IMR-90 (cell line): ENCODE measurements at regions not wholly inside any gene's neighbourhood (a gene's known extent, or its start where the extent isn't known, plus 50 kb on each side); places are given as distances from the start of the nearest gene placed in this dataset.

Experiments used
- ATAC-seq: fragments of 200-7000 bp; cut with Tn5 transposase; 2 replicates; pipeline ENCODE4 v1.9.1; 2020; ENCODE audit warnings: low read depth, mild to moderate bottlenecking, moderate library complexity
- BruUV-seq: library from RNA; stranded (reverse); fragments of 400-500 nt; replicated peaks from 2 replicates; lab custom pipeline; 2021; lab: Mats Ljungman, UMichigan
- CTCF ChIA-PET: fragments of 300-600 bp; formaldehyde crosslinking; extraction: SDS; loops from one replicate; lab custom pipeline; 2021; ENCODE audit warnings: antibody characterized with exemption; lab: Yijun Ruan, JAX
- POLR2A ChIA-PET: fragments of 300-600 bp; sonication (Branson Sonifier 250); formaldehyde crosslinking; loops from one replicate; lab custom pipeline; 2022; ENCODE audit warnings: antibody characterized with exemption; ENCODE audit not compliant: unreplicated experiment; lab: Charles Lee
- DNase-seq: peaks from one replicate; pipeline ENCODE4 v3.0.0; 2013
- H2AFZ ChIP-seq: replicated peaks from 2 replicates; pipeline ENCODE3; 2013; ENCODE audit warnings: low read length, mild to moderate bottlenecking; ENCODE audit not compliant: poor library complexity
- H2AK5ac ChIP-seq: 2 replicates; pipeline ENCODE4 v1.6.1; 2013; ENCODE audit warnings: low read depth, low read length, inconsistent platforms
- H2AK9ac ChIP-seq: replicated peaks from 2 replicates; pipeline ENCODE3; 2013; ENCODE audit warnings: mild to moderate bottlenecking, low read depth, low read length, moderate library complexity; ENCODE audit not compliant: poor library complexity
- H2BK120ac ChIP-seq: 2 replicates; pipeline ENCODE4 v1.6.1; 2013; ENCODE audit warnings: low read depth, low read length, inconsistent platforms
- H2BK15ac ChIP-seq: 3 replicates; pipeline ENCODE4 v1.6.1; 2013; ENCODE audit warnings: low read depth, low read length, inconsistent platforms
- H2BK20ac ChIP-seq: 2 replicates; pipeline ENCODE4 v1.6.1; 2013; ENCODE audit warnings: low read depth, mild to moderate bottlenecking, inconsistent platforms, low read length, moderate library complexity
- H2BK5ac ChIP-seq: 2 replicates; pipeline ENCODE4 v1.6.1; 2013; ENCODE audit warnings: mild to moderate bottlenecking, low read depth, low read length, inconsistent platforms; ENCODE audit not compliant: poor library complexity, severe bottlenecking
- H3K14ac ChIP-seq: replicated peaks from 2 replicates; pipeline ENCODE4 v1.6.1; 2013; ENCODE audit warnings: low read depth, low read length, inconsistent platforms
- H3K18ac ChIP-seq: 2 replicates; pipeline ENCODE4 v1.6.1; 2013; ENCODE audit warnings: low read depth, low read length, control low read depth
- H3K23ac ChIP-seq: 2 replicates; pipeline ENCODE4 v1.6.1; 2013; ENCODE audit warnings: low read depth, low read length, inconsistent platforms
- H3K27ac ChIP-seq: 2 replicates; pipeline ENCODE4 v1.5.1; 2013; ENCODE audit warnings: mild to moderate bottlenecking, control low read depth, low read length; ENCODE audit not compliant: insufficient read depth
- H3K27me3 ChIP-seq: 2 replicates; pipeline ENCODE4 v1.6.1; 2013; ENCODE audit warnings: low read length; ENCODE audit not compliant: control insufficient read depth, insufficient read depth
- H3K36me3 ChIP-seq: 2 replicates; pipeline ENCODE4 v1.6.1; 2013; ENCODE audit warnings: low read length, mixed read lengths; ENCODE audit not compliant: control insufficient read depth, insufficient read depth
- H3K4ac ChIP-seq: 2 replicates; pipeline ENCODE4 v1.6.1; 2013; ENCODE audit warnings: low read depth, low read length, inconsistent platforms
- H3K4me1 ChIP-seq: 2 replicates; pipeline ENCODE4 v1.6.1; 2013; ENCODE audit warnings: low read length, mixed read lengths; ENCODE audit not compliant: control insufficient read depth, insufficient read depth
- H3K4me2 ChIP-seq: 2 replicates; pipeline ENCODE4 v1.6.1; 2013; ENCODE audit warnings: low read depth, mild to moderate bottlenecking, control low read depth, low read length, moderate library complexity
- H3K4me3 ChIP-seq: 2 replicates; pipeline ENCODE4 v1.5.1; 2013; ENCODE audit warnings: low read depth, mild to moderate bottlenecking, control low read depth, low read length, moderate library complexity; ENCODE audit not compliant: insufficient read depth
- H3K56ac ChIP-seq: 2 replicates; pipeline ENCODE4 v1.6.1; 2013; ENCODE audit warnings: low read length, inconsistent platforms; ENCODE audit not compliant: insufficient read depth; ENCODE audit errors: extremely low read depth
- H3K79me1 ChIP-seq, 2 experiments: 2 replicates each; pipeline ENCODE4 v1.6.1; 2013; ENCODE audit warnings: low read length in 2 of 2, inconsistent platforms in 1 of 2, low read depth in 1 of 2
- H3K9ac ChIP-seq: 2 replicates; pipeline ENCODE4 v1.6.1; 2013; ENCODE audit warnings: low read depth, low read length, control low read depth
- H3K9me1 ChIP-seq: 2 replicates; pipeline ENCODE4 v1.6.1; 2013; ENCODE audit warnings: low read length, inconsistent platforms; ENCODE audit not compliant: insufficient read depth
- H3K9me3 ChIP-seq: 2 replicates; pipeline ENCODE4 v1.6.1; 2013; ENCODE audit warnings: low read length; ENCODE audit not compliant: control insufficient read depth, insufficient read depth
- H4K20me1 ChIP-seq: 2 replicates; pipeline ENCODE4 v1.6.1; 2013; ENCODE audit warnings: low read length, inconsistent platforms; ENCODE audit not compliant: insufficient read depth
- H4K5ac ChIP-seq: 2 replicates; pipeline ENCODE4 v1.6.1; 2013; ENCODE audit warnings: mild to moderate bottlenecking, low read depth, low read length, control low read depth
- H4K8ac ChIP-seq, 2 experiments: 2 replicates each; pipeline ENCODE4 v1.6.1; 2013; ENCODE audit warnings: low read depth in 2 of 2, low read length in 2 of 2, control low read depth in 1 of 2, inconsistent platforms in 1 of 2
- H4K91ac ChIP-seq: 2 replicates; pipeline ENCODE4 v1.6.1; 2013; ENCODE audit warnings: low read depth, low read length, inconsistent platforms; ENCODE audit not compliant: insufficient read depth
- BHLHE40 ChIP-seq: fragments of 150-350 bp; IDR thresholded peaks from 2 replicates; pipeline ENCODE4 v1.6.1; 2016; ENCODE audit warnings: mild to moderate bottlenecking, low read depth, low read length
- CTCF ChIP-seq: conservative IDR thresholded peaks from 2 replicates; pipeline ENCODE4 v1.5.1; 2012; ENCODE audit warnings: mild to moderate bottlenecking, low read depth, low read length, improper control_type of control experiment
- MAFK ChIP-seq: IDR thresholded peaks from 2 replicates; pipeline ENCODE4 v1.6.1; 2012; ENCODE audit warnings: low read depth, low read length, improper control_type of control experiment
- MAZ ChIP-seq: IDR thresholded peaks from 2 replicates; pipeline ENCODE4 v1.6.1; 2012; ENCODE audit warnings: low read depth, mild to moderate bottlenecking, low read length, improper control_type of control experiment, moderate library complexity, borderline replicate concordance
- MXI1 ChIP-seq: IDR thresholded peaks from 2 replicates; pipeline ENCODE4 v1.6.1; 2012; ENCODE audit warnings: low read depth, mild to moderate bottlenecking, low read length, moderate library complexity, borderline replicate concordance
- POLR2A ChIP-seq: IDR thresholded peaks from 2 replicates; pipeline ENCODE4 v1.6.1; 2012; ENCODE audit warnings: mild to moderate bottlenecking, low read depth, low read length
- RCOR1 ChIP-seq: IDR thresholded peaks from 2 replicates; pipeline ENCODE4 v1.6.1; 2012; ENCODE audit warnings: mild to moderate bottlenecking, low read length, improper control_type of control experiment; ENCODE audit not compliant: insufficient replicate concordance
- RFX5 ChIP-seq: IDR thresholded peaks from 2 replicates; pipeline ENCODE4 v1.8.0; 2012; ENCODE audit warnings: low read depth, mild to moderate bottlenecking, low read length, moderate library complexity
- WGBS, 2 experiments: methylation state at CpG; one replicate each; pipeline versions ENCODE4 v1.1.5 to v1.1.7; 2013; ENCODE audit warnings: missing lambda C conversion rate in 2 of 2; ENCODE audit not compliant: insufficient read length in 1 of 2; ENCODE audit errors: extremely low coverage in 2 of 2; 5-methylcytosine and 5-hydroxymethylcytosine counted together
- dilution Hi-C: fragments of 300-500 bp; cut with HindIII; formaldehyde crosslinking; loops from one replicate; pipeline ENCODE4 v1.14.3; 2018; ENCODE audit warnings: low sequenced_read_pairs; ENCODE audit not compliant: unreplicated experiment
- in situ Hi-C: fragments of 300-500 bp; cut with MboI; formaldehyde crosslinking; loops from 3 replicates; pipeline ENCODE4 v1.14.3; 2019; ENCODE audit warnings: low sequenced_read_pairs, inconsistent platforms, mixed read lengths
- intact Hi-C: fragments of 100-400 bp; cut with micrococcal nuclease; formaldehyde crosslinking; loops from 2 replicates; pipeline ENCODE4 v1.10.0; 2022

- in situ Hi-C loops: no loop called here
- no peak overlapping the region for H2BK120ac ChIP-seq
- no peak overlapping the region for H3K14ac ChIP-seq
- no peaks in the 10 kb centered on the region for H3K9me1 ChIP-seq
- no peaks in the 10 kb centered on the region for H3K27me3 ChIP-seq
- H3K4ac ChIP-seq: no peak overlapping the region
- no peaks in the 10 kb centered on the region for H4K20me1 ChIP-seq
- H2AFZ ChIP-seq: no peak overlapping the region
- H3K79me1 ChIP-seq: no peaks in the 10 kb centered on the region
- no peak overlapping the region for H2AK9ac ChIP-seq
- no peak for TF ChIP-seq RCOR1
- no peak for TF ChIP-seq POLR2A
- no peak for TF ChIP-seq BHLHE40
- no peak for TF ChIP-seq MAFK
- TF ChIP-seq CTCF: no peak
- TF ChIP-seq MAZ: no peak
- no peak for TF ChIP-seq RFX5
- TF ChIP-seq MXI1: no peak
- H3K23ac ChIP-seq: no peak overlapping the region
- H4K5ac ChIP-seq: no peak overlapping the region
- no peak overlapping the region for H4K8ac ChIP-seq
- no TSS peak for BruUV-seq
- ChIA-PET POLR2A (no interaction called here), CTCF (no interaction called here)
- no peaks in the 10 kb centered on the region for H3K36me3 ChIP-seq
- H3K4me2 ChIP-seq: no peak overlapping the region
- DNase-seq: no peak
- H2BK20ac ChIP-seq: no peak overlapping the region
- no peaks in the 10 kb centered on the region for H3K9me3 ChIP-seq
- no peak for ATAC-seq
- dilution Hi-C loops: no loop called here
- H3K9ac ChIP-seq: no peak overlapping the region
- H3K4me1 ChIP-seq: no peaks in the 10 kb centered on the region
- H2BK5ac ChIP-seq: no peak overlapping the region
- intact Hi-C loops: no loop called here
- H2BK15ac ChIP-seq: no peak overlapping the region
- H3K56ac ChIP-seq: no peak overlapping the region
- no peak overlapping the region for H3K18ac ChIP-seq
- H2AK5ac ChIP-seq: no peak overlapping the region
- 64% methylated on average over 9 of the region's 14 CpGs; no CpG with 5 or more reads in 1 of the 2 experiments for WGBS, 2 experiments
- no peak overlapping the region for H3K4me3 ChIP-seq
- H3K27ac ChIP-seq: no peak overlapping the region
- H4K91ac ChIP-seq: no peak overlapping the region
Measured at GRCh38 chr2:8550937-8551621, 130.8 kb upstream of the ID2 start.
